ENCODE measurements at regions not wholly inside any gene's neighbourhood (a gene's known extent, or its start where the extent isn't known, plus 50 kb on each side); places are given as distances from the start of the nearest gene placed in this dataset.

DNA sequence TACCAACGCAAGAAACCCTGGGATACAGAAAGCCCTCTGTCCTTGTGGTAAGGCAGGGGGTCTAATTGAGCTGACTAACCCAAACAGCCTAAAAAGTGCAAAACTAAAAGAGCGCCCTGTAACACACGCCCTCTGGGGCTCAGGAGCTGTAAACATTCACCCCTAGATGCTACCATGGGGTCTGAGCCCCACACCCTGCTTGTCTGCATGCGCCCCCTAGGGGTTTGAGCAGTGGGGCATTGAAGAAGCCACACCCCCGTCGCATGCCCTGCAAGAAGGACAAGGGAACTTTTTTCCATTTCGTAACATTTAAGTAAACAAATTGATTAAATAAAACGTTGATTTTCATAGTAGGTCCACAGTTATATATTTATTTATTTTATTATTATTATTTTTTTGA is 616.9 kb upstream of the MAN1A1 start:
- Histone ChIP-seq H4K20me1 (ENCODE audit: insufficient read depth) (no peaks in the 10 kb centered on the region), H3K27ac (ENCODE audit: low read depth in 2 of 2, low read length in 1 of 2) (no peak overlapping the region), H3K4me1 (ENCODE audit: control insufficient read depth in 1 of 2, insufficient read depth in 2 of 2, low read depth in 1 of 2, low read length in 1 of 2) (no peaks in the 10 kb centered on the region), H3K36me3 (replicated peaks in 1 of 2; ENCODE audit: control insufficient read depth in 1 of 2, insufficient read depth in 2 of 2, low read length in 1 of 2) (no peaks in the 10 kb centered on the region), H3K9me3 (no peaks in the 10 kb centered on the region), H3K9me2 (no peaks in the 10 kb centered on the region), H3K9ac (no peak overlapping the region), H2AFZ (ENCODE audit: low read depth) (no peak overlapping the region), H3K79me2 (ENCODE audit: insufficient read depth) (no peaks in the 10 kb centered on the region), H3K4me3 (ENCODE audit: low read depth in 2 of 2, low read length in 1 of 2) (no peak overlapping the region), H3K27me3 (ENCODE audit: insufficient read depth) (no peaks in the 10 kb centered on the region), H3F3A (replicated peaks; ENCODE audit: insufficient read depth) (no peaks in the 10 kb centered on the region), H3K4me2 (no peak overlapping the region)
- ChIA-PET CTCF (interaction anchor here (1.1 kb wide), 1 partner anchor 12 kb away, joined by 3 read pairs; no protein-coding TSS in a partner anchor), POLR2A (no interaction called here)
- DNase-seq: no peak
- WGBS (ENCODE audit: low lambda C conversion rate): 64% methylated on average over 8 of the region's 8 CpGs
- TF ChIP-seq, protein P1, sequence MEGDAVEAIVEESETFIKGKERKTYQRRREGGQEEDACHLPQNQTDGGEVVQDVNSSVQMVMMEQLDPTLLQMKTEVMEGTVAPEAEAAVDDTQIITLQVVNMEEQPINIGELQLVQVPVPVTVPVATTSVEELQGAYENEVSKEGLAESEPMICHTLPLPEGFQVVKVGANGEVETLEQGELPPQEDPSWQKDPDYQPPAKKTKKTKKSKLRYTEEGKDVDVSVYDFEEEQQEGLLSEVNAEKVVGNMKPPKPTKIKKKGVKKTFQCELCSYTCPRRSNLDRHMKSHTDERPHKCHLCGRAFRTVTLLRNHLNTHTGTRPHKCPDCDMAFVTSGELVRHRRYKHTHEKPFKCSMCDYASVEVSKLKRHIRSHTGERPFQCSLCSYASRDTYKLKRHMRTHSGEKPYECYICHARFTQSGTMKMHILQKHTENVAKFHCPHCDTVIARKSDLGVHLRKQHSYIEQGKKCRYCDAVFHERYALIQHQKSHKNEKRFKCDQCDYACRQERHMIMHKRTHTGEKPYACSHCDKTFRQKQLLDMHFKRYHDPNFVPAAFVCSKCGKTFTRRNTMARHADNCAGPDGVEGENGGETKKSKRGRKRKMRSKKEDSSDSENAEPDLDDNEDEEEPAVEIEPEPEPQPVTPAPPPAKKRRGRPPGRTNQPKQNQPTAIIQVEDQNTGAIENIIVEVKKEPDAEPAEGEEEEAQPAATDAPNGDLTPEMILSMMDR (IDR thresholded peaks at IDR 0.05): 0 out of 2 replicates have a peak, but pooled peaks have one; percentile 12
- no peak for TF ChIP-seq CHD2 (IDR thresholded peaks at IDR 0.05; ENCODE audit: low read length, partially characterized antibody)

DNA sequence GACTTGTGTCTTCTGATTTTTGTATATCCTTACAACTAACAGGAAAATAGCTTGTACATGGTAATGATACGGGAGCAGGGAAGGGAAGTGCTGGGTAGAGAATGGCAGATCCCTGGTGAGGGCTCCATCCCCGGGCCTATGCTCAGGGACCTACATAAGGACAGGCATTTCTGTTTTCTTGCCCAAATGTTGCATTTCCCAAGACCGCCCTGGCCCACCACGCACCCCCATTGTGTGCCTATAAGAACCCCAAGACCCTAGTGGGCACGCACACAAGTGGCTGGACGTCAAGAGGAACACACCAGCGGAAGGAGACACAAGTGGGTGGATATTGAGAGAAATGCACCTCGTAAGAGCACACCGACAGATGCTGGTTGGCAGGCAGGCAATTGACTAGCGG is 616.3 kb upstream of the MAN1A1 start:
- Histone ChIP-seq H3K4me3 (ENCODE audit: low read depth in 2 of 2, low read length in 1 of 2) (no peak overlapping the region), H3K9me2 (no peaks in the 10 kb centered on the region), H3K79me2 (ENCODE audit: insufficient read depth) (no peaks in the 10 kb centered on the region), H4K20me1 (ENCODE audit: insufficient read depth) (no peaks in the 10 kb centered on the region), H2AFZ (ENCODE audit: low read depth) (no peak overlapping the region), H3K27ac (ENCODE audit: low read depth in 2 of 2, low read length in 1 of 2) (no peak overlapping the region), H3F3A (replicated peaks; ENCODE audit: insufficient read depth) (no peaks in the 10 kb centered on the region), H3K9ac (no peak overlapping the region), H3K9me3 (no peaks in the 10 kb centered on the region), H3K27me3 (ENCODE audit: insufficient read depth) (no peaks in the 10 kb centered on the region), H3K4me2 (no peak overlapping the region), H3K36me3 (replicated peaks in 1 of 2; ENCODE audit: control insufficient read depth in 1 of 2, insufficient read depth in 2 of 2, low read length in 1 of 2) (no peaks in the 10 kb centered on the region), H3K4me1 (ENCODE audit: control insufficient read depth in 1 of 2, insufficient read depth in 2 of 2, low read depth in 1 of 2, low read length in 1 of 2) (no peaks in the 10 kb centered on the region; a peak in 1 of 4 replicates)
- TF ChIP-seq FOSL2 (IDR thresholded peaks at IDR 0.05; ENCODE audit: borderline replicate concordance, low read depth) (no peak), FOXJ3 (CRISPR knock-in tag; IDR thresholded peaks at IDR 0.05) (no peak), YY1 (IDR thresholded peaks at IDR 0.05; ENCODE audit: low read depth) (no peak), ELF1 (IDR thresholded peaks at IDR 0.05) (no peak), NFIC (IDR thresholded peaks at IDR 0.05; ENCODE audit: borderline replicate concordance) (no peak), TEAD4 (IDR thresholded peaks at IDR 0.05; ENCODE audit: borderline replicate concordance, insufficient read depth) (no peak), RCOR1 (IDR thresholded peaks at IDR 0.05; ENCODE audit: low read length) (no peak), TAF1 (IDR thresholded peaks at IDR 0.05; ENCODE audit: borderline replicate concordance, low read depth, low read length) (no peak), MXI1 (IDR thresholded peaks at IDR 0.05; ENCODE audit: low read depth, low read length) (no peak), SIN3A (IDR thresholded peaks at IDR 0.05; ENCODE audit: borderline replicate concordance, low read depth, low read length) (no peak), EP300 (IDR thresholded peaks at IDR 0.05; ENCODE audit: borderline replicate concordance in 1 of 2, low read depth in 1 of 2, low read length in 1 of 2) (no peak), JUND (IDR thresholded peaks at IDR 0.05) (no peak), NRF1 (IDR thresholded peaks at IDR 0.05; ENCODE audit: low read depth, low read length) (no peak), RAD21 (IDR thresholded peaks at IDR 0.05; ENCODE audit: low read length) (no peak), RFX5 (IDR thresholded peaks at IDR 0.05; ENCODE audit: low read length) (no peak), FOXM1 (IDR thresholded peaks at IDR 0.05; ENCODE audit: low read depth) (no peak), EZH2phosphoT487 (IDR thresholded peaks at IDR 0.05; ENCODE audit: borderline replicate concordance, low read depth) (no peak), POLR2AphosphoS5 (IDR thresholded peaks at IDR 0.05; ENCODE audit: low read depth, low read length) (no peak)
- TF ChIP-seq, protein P2, sequence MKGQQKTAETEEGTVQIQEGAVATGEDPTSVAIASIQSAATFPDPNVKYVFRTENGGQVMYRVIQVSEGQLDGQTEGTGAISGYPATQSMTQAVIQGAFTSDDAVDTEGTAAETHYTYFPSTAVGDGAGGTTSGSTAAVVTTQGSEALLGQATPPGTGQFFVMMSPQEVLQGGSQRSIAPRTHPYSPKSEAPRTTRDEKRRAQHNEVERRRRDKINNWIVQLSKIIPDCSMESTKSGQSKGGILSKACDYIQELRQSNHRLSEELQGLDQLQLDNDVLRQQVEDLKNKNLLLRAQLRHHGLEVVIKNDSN (IDR thresholded peaks at IDR 0.05; ENCODE audit: borderline replicate concordance, low read depth): no peak
- TF ChIP-seq, protein P1 (IDR thresholded peaks at IDR 0.05): no peak
- ChIA-PET CTCF (no interaction called here), POLR2A (no interaction called here)
- no peak for DNase-seq
- WGBS (ENCODE audit: low lambda C conversion rate): 66% methylated on average over 9 of the region's 10 CpGs
